ENCODE measurements at regions not wholly inside any gene's neighbourhood (a gene's known extent, or its start where the extent isn't known, plus 50 kb on each side); places are given as distances from the start of the nearest gene placed in this dataset.
A peak's percentile ranks its signal among the peaks of the same experiment; 100 is the strongest.

DNA sequence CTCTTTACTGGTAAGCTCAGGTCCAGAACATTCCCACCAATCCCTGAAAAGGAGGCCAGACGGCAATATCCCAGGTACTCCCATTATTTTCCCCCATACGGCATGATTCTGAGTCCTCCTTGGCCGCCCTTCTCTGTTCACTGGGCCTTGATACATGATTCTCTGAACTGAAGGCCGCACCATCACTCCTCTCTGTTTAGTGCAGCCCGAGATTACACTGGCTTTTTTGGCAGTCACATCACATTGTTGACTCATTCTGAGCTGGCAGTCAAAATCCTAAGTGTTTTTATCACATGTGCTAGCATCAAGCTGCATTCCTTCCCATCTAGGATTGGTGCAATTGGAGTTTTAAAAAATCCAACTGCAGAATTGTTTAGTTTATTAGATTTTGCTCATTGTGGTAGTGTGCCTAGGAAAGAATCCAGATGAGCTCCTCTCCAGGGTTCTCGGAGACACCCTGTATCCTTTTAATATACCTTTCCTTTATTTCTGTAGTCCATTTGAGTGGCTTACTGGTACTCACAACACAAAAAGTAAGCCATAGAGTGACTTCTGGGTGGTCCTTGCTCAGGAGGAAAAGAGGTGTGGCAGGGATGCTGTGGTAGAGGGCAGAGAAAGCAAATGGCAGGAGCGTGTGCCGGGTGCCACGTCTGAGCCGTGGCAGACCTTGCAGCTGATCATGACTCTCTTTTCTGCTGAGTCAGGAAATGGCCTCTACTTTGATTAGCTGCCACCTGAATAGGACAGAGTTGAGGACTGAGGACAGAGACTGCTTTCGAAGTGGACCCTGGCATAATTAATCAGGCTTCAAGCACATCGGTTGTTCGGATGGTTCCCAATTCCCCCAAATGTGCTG is 121.1 kb upstream of the IL12B start:
- intact Hi-C loops (cut with DNase I), result no loop called here
- Histone ChIP-seq H3K27me3 (no peaks in the 10 kb centered on the region), H3K4me1 (no peaks in the 10 kb centered on the region), H3K27ac (no peak overlapping the region), H3K9me3 (no peaks in the 10 kb centered on the region), H3K4me3 (no peak overlapping the region), H3K36me3 (no peaks in the 10 kb centered on the region)
- TF ChIP-seq, protein P1, sequence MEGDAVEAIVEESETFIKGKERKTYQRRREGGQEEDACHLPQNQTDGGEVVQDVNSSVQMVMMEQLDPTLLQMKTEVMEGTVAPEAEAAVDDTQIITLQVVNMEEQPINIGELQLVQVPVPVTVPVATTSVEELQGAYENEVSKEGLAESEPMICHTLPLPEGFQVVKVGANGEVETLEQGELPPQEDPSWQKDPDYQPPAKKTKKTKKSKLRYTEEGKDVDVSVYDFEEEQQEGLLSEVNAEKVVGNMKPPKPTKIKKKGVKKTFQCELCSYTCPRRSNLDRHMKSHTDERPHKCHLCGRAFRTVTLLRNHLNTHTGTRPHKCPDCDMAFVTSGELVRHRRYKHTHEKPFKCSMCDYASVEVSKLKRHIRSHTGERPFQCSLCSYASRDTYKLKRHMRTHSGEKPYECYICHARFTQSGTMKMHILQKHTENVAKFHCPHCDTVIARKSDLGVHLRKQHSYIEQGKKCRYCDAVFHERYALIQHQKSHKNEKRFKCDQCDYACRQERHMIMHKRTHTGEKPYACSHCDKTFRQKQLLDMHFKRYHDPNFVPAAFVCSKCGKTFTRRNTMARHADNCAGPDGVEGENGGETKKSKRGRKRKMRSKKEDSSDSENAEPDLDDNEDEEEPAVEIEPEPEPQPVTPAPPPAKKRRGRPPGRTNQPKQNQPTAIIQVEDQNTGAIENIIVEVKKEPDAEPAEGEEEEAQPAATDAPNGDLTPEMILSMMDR (IDR thresholded peaks at IDR 0.05), result no peak
- ATAC-seq (peak; percentile 88), DNase-seq (peak in 2 of 4 donors; percentile 69 to 81)

DNA sequence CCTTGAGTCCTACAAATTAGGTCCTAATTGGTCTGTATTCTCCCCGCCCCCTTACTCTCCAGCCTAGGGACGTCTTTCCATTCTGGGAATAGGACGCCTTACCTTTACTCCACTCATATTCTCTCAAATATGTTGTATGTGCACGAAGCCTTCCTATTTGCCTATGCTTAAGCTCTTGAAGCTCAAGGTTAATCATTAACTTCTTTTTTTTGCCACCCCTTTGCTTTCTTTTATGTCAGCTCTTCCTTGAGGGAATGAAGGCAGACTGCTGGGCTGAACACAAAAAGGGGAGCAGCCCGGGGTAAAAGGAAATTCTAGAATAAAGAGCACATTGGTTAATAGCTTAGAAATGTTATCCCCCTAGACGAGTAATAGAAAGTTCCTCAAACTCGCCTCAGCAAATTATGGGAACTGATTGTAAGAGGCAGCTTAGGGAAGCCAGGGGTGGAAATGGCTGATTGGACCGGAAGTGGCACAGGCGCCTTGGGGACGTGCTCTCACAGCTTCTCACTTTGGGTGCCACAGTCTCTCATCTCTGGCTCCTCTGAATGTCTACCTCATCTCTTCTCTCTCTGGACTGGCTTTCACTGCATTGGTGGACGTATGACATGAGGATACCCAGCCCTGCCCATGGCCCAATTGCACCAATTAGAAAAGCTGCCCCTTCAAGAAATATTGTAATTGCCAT is 122.3 kb upstream of the IL12B start:
- TF ChIP-seq, protein P1 (IDR thresholded peaks at IDR 0.05), result no peak
- H3K36me3 ChIP-seq, result no peaks in the 10 kb centered on the region
- H3K27me3 ChIP-seq, result no peaks in the 10 kb centered on the region
- no peaks in the 10 kb centered on the region for H3K9me3 ChIP-seq
- intact Hi-C loops (cut with DNase I), result no loop called here
- H3K27ac ChIP-seq, result no peak overlapping the region
- peak in 1 of 4 donors; percentile 41 for DNase-seq
- H3K4me1 ChIP-seq, result no peaks in the 10 kb centered on the region
- H3K4me3 ChIP-seq, result no peak overlapping the region
- peak; percentile 37 for ATAC-seq

DNA sequence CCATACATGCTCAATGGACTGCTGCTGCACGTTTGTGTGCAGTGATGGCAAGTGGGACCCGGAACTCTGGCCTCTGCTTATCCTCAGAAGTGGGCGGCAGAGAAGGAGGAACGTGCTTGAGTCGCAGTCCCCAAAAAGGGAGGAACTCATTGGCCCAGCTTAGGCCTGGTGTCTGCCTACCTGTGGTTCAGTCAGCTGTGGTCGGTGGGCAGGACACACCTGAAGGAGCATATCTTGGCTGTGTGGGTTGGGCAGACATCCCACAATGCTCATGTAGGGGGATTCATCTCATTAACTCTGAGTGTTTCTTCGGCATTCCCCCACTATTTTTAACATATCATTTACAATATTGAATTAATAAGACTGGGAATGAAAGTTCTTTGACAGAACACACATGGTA is 122.9 kb upstream of the IL12B start:
- no peaks in the 10 kb centered on the region for H3K36me3 ChIP-seq
- H3K9me3 ChIP-seq, result no peaks in the 10 kb centered on the region
- ATAC-seq, result no peak
- H3K27ac ChIP-seq, result no peak overlapping the region
- intact Hi-C loops (cut with DNase I), result no loop called here
- no peak for DNase-seq
- no peaks in the 10 kb centered on the region for H3K27me3 ChIP-seq
- H3K4me1 ChIP-seq, result no peaks in the 10 kb centered on the region
- TF ChIP-seq, protein P1 (IDR thresholded peaks at IDR 0.05), result no peak
- H3K4me3 ChIP-seq, result no peak overlapping the region

DNA sequence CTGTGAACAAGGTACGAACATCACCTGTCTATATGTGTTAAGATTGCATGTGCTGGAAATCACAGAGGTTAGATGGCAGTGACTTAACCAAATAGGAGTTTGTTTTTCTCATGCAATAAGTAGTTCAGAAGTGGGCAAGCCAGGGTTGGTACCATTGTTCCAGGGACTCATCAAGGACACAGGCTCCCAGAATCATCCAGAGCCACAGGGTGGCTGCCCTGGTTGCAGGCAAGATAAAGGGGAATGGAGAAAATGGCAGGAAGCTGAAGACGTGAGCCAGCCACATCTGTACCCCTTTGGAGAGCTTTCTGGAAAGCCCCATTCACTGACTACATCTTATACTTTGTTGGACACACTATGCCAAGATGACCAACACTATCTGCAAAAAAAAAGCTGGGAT is 126.0 kb upstream of the IL12B start:
- ATAC-seq (no peak), DNase-seq (no peak)
- TF ChIP-seq, protein P1 (IDR thresholded peaks at IDR 0.05), result no peak
- no peak overlapping the region for H3K4me3 ChIP-seq
- peaks cover 0 to 5% of the 10 kb centered on the region in 2 donors for H3K4me1 ChIP-seq
- H3K36me3 ChIP-seq, result no peaks in the 10 kb centered on the region
- H3K9me3 ChIP-seq, result no peaks in the 10 kb centered on the region
- intact Hi-C loops (cut with DNase I), result no loop called here
- no peak overlapping the region for H3K27ac ChIP-seq
- no peaks in the 10 kb centered on the region for H3K27me3 ChIP-seq

DNA sequence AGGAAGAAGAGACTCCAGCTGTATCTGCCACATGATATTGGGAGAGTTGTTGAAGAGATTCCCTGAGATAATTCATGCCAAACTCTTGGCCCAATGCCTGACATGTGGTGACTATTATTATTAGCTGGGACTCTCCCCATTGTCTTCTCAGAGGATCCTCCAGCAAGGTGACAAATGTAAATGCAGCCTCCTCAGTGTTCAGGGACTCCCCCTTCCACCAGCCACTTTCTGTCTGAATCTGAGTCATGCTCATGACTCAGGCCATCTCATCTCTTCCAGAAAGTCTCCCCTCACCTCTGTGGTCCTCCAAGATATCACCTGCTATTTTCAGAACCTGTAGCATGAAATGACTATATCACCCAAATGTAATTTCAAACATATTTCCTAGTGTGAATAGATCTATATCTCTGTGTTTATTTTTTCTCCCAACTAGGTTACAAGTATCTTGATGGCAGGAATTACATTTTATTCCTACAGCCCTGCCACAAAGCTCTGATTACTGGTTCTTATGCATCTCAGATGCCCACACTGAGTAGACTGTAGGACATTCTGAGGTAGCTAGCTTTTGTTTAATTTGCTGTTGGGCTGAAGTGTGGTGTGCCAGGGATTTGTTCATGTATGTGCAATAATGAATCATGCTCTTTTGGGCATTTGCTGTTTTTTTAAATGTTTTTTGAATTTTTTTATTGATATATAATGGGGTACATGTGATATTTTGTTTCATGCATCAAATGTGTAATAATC is 126.6 kb upstream of the IL12B start:
- Histone ChIP-seq H3K4me1 (peaks cover 0 to 5% of the 10 kb centered on the region in 2 donors), H3K36me3 (no peaks in the 10 kb centered on the region), H3K4me3 (no peak overlapping the region), H3K27me3 (no peaks in the 10 kb centered on the region), H3K9me3 (no peaks in the 10 kb centered on the region), H3K27ac (no peak overlapping the region)
- no peak for DNase-seq
- TF ChIP-seq, protein P1 (IDR thresholded peaks at IDR 0.05), result no peak
- intact Hi-C loops (cut with DNase I), result no loop called here
- ATAC-seq, result peak; percentile 41
